Activated CD8-positive, alpha-beta memory T cell treated with anti-CD3 and anti-CD28 coated beads, Interleukin-2, amount 50 U/mL, for 1 hour (primary cell): ENCODE measurements at regions not wholly inside any gene's neighbourhood (a gene's known extent, or its start where the extent isn't known, plus 50 kb on each side); places are given as distances from the start of the nearest gene placed in this dataset.

Experiments
- DNase-seq: peaks from one replicate; pipeline ENCODE4 v3.0.0-alpha.2; 2020; ENCODE audit errors: extremely low read depth

DNA sequence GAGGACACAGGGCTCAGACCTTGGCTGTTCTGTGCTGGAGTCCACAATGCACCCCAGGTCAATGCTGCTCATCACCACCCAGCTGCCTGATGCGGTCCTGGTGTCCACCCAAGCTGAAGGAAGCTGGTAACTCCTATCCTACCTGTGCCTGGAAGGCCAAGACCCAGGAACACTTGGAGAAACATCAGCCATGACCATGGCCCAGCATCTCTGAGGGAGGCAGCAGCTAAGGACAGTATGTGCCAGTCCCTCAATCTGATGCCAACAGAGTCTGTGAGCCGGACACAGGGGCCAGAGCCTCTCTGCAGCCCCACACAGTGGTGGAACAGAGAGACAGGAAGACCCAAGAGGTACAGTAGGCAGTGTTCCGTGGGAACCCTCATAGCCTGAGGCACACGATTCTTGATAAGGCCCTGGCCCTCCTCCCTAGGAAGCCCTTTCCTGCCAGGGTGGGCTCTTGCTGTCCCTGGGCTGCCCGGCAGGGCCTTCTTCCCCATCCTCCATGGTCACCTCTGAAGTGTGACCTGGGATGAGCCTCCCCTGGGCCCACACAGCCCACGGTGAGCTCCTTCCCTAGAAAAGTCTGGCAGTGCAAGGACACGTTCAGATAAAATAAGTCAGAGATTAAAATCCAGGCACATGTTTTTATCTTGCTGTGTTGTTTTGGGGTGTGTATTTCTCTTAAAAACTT is 170.7 kb downstream of the THBS2 start:
- no peak for DNase-seq

DNA sequence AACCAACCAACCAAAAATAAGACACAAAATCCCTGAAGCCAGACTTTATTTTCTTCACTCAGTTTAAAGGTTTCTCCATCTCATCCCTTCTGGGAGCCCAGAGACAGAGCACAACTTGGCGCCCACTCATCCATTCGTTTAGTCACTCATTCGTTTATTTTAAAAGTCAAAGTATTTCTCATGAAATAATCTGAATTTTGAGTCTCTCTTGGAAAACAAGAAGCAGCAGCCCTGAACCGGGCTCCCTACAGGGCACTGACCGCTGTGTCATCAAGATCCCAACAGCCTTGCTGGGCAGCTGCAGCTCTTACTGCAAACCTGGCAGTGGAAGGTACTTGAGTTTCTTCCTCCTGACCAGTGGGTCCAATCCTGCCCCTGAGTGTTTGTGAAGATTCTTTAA is 171.6 kb downstream of the THBS2 start:
- no peak for DNase-seq

DNA sequence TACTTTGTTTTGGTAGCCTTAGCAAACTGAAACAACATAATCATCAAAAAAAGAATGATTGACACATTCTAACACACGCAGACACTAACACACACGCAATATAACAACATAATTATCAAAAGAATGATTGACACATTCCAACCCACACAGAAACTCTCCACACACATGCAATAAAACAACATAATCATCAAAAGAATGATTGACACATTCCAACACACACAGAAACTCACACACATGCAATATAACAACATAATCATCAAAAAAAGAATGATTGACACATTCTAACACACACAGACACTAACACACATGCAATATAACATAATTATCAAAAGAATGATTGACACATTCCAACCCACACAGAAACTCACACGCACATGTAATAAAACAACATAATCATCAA is 172.4 kb downstream of the THBS2 start:
- DNase-seq, result no peak

DNA sequence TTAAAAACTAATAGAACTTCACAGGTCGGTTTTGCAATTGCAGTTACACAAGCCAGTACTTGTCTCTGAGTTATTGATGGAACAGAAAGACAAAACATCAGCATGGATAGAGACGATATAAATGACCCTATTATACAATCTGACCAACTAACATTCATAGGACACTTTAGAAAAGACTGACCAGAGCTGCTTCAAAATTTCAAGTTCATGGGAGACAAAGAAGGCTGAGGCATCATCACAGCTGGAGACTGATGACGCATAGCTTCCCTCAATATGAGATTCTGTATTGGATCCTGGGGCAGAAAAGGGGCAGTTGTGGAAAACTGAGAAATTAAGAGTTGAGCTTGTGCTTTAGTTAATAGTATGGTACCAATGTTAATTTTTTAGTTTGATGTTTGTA is 174.0 kb downstream of the THBS2 start:
- DNase-seq, result no peak

DNA sequence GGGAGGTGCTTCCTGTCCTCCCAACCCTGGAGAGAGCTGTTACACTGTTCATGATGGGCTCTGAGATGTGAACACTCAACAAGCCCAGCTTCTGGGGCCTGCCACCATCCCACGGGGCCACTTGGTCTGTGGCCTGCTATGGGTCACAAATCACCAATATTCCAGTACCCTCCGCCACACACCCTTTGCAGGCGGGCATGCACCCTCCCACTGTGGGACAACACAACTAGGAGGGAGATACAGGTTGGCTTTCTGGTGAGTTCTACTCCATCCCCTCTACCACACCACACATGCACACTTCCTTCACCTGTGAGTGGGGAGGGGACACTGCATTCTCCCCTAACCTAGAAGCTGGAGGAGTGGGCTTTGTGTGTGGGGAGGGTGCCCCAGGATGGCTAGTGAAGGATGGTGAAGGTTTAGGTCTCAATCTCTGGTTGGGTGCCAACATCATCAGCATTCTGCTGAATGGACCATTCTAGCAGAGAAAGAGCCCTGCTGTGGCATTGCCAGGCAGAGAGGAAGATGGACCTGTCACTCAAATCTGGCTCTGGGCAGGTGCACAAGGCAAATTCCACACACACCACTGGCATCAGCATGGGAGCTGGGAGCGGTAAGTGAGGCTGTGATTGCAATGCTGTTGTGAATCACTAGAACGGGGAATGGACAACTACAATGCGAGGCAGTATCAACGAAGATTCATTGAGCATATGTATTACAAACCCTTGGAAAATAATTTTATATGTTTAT is 175.1 kb downstream of the THBS2 start:
- no peak for DNase-seq

DNA sequence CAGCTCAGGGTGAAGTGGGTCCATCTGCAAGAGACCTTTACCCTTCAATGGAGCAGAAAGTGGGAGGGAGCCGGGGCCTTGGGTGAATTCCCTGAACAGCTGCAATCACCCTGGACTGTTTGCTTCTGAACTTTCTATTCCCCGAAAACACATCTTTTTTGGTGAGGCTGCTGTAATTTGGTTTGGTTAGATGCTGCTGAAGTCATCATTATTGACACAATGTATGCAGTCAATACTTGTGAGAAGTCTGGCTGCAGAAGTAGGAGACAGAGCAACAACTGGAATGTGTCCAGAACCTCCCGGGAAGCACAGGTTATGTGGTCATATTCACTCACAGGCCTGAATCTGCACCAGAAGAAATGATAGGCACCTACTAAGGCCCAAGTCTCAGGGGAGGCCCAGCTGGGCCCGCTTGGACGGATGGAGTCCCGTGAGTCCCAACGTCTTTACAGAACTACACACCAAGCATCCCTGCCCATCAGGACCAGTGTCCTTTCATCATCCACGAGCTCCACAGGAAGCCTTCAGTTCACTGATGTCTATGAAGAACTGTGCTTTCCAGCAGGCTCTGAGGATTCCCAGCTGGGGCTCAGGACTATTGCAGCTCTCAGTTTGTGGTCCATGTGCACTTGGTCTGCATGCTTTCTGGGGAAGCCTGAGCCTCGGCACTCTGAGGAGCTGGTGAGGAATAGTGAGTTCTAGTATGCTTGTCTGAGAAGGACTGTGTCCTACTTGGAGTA is 177.6 kb downstream of the THBS2 start:
- DNase-seq, result no peak

DNA sequence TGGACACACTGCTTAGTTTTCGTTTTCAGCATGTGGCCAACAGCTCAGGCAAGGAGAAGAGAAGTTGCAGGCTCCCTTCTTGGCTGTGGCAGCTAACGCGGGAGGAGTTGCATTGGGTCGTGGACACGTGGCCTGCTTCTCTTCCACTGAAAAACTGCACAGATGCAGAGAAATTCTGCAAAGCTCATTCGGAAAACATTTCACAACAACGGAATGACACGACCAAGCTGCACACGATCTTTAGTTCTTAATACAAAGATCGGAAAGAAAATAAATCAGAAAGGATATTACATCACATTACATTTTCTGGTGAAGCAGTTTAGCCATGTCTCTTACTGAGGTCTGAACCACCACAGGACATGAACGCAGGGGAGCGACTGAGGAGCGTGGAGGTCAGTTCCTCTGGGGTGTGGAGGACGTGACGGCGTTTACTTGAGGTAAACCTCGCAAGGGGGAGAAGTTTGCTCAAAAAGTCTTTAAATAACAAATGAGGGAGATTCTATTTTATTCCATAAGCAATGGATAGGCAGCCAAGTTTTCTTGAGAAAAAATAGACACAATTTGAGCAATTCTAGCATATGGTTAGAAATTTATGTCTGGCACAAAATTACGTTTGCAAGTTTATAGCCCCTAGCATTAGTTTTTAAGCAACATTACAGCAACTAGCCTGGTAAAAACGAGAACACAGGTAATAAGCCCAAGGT is 178.3 kb downstream of the THBS2 start:
- DNase-seq, result no peak

DNA sequence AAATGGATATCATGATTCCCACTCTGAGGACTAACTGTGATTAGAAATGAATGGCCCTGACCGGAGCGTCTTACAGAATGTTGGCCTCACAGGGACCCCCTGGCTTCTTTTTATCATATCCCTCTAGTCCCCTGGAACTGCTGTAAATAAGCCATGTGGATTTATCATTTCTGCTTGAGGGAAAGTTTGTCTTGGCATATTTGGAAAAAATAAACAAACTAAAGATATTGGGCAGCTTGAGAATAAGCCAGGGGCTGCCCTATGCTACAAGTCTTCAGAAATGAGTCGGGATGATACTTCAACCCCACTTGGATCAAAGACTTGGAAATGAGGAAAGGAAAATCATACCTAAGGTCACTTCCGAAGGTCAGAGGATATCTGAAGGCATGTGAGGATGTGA is 179.1 kb downstream of the THBS2 start:
- no peak for DNase-seq

DNA sequence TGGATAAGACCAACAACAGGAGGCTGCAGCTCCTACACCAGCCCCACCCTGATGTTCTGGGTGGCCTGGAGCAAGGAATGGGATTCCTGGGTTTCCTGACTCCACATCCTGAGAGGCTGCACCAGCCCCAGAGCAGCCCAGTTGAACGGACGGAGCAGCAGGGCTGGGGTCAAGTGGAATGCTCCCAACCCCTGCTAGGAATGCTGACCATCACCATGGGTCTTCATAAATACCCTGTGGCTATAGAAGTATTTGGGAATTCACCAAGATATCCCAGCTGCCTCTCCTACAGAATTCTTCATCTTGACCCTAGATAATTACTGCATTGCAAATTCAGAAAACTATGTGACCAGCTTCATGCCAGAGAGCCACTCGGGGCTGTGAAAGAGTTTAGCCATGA is 180.3 kb downstream of the THBS2 start:
- DNase-seq, result no peak

DNA sequence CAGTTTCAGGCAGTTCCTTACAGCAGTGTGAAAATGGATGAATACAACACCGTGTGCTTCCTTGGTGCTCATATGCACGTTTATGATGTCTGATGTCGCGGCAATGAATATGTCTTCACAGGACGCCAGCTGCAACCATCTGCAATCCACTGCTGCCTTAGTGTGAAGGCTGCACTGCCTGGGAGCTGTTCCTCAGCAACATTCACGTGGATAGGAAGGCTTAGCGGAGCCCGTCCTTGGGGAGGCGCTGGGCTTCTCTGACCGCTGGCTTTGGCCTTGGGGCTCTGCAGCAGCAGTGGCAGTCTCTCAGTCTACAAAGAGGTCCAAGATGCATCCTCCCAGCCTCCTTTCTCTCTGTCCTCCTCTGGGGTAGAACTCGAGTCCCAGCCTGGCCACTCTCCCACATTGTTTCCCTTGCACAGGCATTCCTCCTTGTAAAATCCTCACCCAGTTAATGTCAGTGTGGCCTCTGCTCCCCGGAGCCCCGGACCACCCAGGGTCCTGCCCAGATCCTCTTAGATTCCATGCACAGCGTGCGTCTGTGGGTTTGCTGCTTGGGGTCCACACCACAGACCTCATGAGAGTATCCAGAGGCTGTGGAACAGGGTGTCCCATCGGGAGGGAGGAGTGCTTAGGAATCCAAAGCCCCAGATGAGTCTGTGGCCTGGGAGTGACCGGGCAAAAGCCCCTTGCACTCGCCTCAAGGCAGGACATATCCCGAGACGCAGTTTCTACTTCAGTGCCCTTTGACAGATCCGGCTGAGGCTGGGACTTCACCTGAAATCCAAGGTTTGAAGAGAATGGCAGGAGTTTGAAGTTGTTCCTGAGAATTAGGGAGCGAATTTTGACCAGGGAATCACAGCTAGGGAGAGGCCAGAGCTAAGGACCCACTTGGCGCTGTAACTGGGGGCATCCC is 181.3 kb downstream of the THBS2 start:
- DNase-seq, result no peak

DNA sequence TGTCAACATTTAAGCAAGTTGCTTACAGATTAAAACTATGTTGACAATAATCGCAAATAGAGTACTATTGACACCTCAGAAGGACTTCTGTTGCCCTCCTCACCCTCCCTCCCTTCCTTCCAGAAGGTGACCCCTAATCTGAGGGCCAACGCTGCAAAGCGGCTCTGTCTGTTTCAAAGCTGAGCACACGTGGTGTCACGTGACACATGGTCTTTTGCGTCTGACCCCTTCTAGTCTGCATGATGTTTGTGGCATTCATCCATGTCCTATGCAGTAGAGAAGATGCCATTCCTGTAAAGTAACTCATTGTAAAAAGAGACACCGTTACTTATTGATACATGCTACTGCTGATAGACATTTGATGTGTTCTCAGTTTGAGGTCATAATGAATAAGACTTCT is 182.3 kb downstream of the THBS2 start:
- no peak for DNase-seq

DNA sequence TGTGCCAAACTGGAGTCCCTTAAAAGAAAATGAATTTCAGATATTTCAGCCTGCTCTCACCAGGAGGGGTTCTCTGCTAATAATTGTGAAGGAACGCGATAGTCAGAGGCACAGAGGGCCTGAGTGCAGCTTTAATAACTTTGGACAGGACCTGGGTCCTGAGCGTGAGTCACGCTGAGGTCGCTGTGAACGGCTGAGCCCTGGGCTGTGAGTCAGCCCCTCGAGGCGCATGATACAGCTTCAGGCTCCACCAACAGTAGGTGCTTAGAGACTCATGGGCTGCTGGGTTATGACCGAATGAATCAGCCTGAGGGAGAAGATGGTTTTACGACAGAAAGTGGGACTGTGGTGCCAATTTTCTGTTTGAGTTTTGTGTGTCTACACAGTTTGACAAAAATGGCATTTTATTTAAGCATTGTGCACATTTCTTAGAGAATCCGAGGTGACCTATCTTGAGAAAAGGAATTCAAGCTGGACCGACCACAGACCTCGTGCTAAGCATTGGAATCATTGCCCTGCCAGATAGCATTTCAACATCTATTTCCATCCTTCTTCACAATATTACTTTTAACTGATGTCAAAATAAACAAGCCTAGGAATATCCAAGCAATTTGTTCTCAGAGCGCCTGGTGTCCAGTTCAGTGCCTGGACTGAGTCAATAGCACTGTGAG is 183.0 kb downstream of the THBS2 start:
- no peak for DNase-seq

DNA sequence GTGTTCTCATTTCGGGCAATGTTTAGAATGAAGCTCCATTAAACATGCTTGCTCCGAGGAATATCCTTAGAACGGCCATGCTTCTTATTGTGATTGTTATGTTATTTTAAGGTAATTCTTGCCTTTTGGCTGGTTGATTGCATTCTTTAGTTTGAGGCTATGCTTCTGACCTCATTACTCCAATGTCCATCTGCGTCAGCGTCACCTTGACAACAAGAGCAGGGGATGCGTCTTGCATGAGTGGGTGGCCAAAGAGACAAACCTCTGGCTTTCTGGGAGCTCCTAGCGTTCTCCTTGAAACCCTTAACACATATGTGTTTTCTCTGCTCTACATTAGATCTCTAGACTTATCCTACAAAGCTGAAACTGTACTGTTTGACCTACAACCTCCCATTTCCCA is 184.3 kb downstream of the THBS2 start:
- DNase-seq, result no peak

DNA sequence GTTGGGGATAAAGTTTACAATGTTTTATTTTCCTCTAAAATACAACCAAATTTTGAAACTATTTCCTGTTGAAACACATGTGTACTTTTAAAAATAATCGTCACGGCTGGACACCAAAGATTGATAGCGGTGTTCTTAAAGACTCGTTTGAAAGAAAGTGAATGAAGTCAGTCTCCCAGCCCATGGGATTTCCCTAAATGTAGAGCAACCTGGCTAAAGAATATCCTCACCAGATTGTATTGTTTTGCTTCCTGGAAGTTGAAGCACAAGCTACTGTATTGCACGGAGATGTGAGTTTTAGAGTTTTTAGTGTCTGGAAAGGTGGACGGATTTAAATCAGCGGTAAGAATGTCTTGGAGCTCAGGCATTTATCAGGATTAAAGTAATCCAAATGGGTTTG is 189.5 kb downstream of the THBS2 start:
- no peak for DNase-seq

DNA sequence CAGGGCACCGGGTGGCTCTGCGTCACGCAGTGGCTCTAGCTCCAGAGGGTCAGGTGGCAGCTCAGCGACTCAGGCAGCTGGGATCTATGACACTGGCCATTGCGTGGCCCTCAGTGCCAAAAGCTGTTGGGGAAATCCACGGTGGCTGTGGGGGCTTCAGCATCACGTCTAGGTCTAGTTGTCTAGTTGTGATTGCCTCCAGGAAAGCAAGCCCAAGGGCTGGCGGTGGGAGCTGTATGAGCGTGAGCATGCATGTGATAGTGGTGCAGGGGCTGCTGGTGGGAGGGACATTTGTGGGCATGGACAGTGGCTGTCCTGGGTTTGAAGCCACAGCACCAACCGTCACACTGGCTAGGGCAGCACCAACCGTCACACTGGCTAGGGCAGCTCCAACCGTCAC is 191.4 kb downstream of the THBS2 start:
- no peak for DNase-seq

DNA sequence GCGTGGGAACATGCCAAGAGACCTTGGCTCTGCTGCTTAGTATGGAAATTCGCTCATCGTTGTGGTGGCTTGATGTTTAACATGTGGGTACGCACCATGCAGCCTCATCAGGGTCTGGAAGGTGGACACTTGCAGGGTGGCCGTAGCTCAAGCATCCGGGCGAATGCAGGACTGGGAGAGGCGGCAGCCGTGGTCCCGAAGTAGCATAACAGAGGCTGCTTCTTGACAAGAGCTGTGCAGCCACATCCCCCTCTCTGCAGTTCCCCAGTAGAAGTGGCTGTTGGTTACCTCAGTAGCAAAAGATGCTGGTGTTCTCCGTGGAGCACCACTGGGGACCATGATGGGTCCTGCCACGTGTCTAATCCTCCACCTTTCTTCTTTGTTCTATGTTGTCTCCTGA is 195.0 kb downstream of the THBS2 start:
- DNase-seq, result no peak

DNA sequence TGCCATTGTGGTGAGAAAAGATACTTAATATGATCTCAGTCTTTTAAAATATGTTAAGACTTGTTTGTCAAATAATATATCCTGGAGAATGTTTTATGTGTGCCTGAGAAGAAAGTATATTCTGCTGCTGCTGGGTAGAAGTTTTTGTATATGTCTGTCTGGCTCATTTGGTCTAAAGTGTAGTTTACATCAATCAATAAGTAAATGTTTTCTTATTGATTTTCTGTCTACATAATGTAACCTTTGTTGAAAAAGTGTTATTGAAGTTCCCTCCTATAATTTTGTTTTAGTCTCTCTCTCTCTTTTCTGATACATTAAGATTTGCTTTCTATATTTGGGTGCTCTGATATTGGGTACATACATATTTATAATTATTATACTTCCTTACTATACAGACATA is 201.2 kb downstream of the THBS2 start:
- DNase-seq, result no peak

DNA sequence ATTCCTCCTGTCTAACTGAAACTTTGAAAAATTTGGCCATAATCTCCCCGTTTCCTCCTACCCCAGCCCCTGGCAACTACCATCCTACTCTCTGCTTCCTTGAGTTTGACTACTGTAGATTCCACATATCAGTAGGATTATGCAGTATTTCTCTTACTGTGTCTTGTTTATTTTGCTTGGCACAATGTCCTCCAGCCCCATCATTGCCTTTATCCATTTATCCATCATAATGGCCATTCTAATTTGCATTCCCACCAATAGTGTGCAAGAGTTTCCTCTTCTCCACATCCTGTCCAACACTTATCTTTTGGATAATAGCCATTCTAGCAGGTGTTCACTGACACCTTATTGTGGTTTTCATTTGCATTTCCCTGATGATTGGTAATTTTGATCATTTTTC is 202.3 kb downstream of the THBS2 start:
- DNase-seq, result no peak

DNA sequence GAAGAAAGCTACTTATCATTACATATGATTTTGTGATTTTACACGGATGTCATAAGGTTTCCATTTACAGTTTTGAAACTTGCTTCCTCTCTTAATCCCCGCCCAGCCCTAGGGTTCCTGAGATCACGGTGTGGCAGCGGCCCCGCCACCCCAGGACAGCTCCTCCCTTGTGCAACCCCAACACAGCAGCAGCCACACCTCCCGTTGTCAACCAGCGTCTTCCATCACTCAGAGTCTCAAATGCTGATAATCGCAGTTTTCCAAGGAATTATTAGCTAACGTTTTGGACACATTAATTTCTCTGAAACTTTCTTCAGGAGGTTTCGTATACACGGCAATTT is 204.8 kb downstream of the THBS2 start:
- no peak for DNase-seq

DNA sequence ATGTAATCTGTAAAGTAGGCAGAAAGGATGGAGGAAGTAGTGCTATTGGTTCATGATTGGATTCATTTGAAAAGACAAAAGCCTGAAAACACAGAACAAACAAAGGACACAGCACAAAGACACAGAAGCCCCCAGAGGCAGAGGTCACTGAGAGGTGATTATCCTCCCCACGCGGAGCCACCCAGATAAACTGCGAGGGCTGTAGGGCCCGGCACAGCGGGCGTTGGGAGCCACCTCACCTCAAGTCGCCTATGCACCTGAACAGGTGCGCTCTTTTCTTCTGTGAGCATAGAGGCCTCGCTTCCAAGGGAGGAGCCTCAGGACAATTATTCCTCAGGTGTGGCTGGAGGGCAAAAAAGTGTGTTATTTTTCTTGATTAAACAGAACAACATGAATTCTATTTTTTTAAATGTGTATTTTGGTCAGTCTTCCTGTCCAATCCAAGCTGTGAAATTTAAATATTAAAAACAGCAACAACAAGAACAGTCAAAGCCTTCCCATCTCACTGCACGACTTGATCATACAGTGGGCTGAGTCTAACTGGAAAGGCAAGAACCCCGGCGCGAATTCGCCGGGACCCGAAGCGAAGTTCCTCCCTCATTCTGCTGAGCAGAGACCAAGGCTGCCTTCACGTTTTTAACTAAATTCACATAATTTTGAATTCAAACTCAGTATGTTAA is 205.3 kb downstream of the THBS2 start:
- no peak for DNase-seq
